C4-2B (cell line): ENCODE measurements at regions not wholly inside any gene's neighbourhood (a gene's known extent, or its start where the extent isn't known, plus 50 kb on each side); places are given as distances from the start of the nearest gene placed in this dataset.

Experiments
- CTCF ChIP-seq: fragments of 450-650 bp; conservative IDR thresholded peaks from 2 replicates; pipeline ENCODE4 v1.5.1; 2017; ENCODE audit warnings: mild to moderate bottlenecking
- ZFX ChIP-seq: fragments of 450-650 bp; IDR thresholded peaks from 2 replicates; pipeline ENCODE4 v1.6.1; 2017

- TF ChIP-seq CTCF (no peak), ZFX (no peak)
These were observed 488.4 kb downstream of the NR2F2 start for GRCh38 chr15:96818861-96819260.
